NCI-H146 treated with DMSO at 0.1 percent for 48 hours (cell line): ENCODE measurements at regions not wholly inside any gene's neighbourhood (a gene's known extent, or its start where the extent isn't known, plus 50 kb on each side); places are given as distances from the start of the nearest gene placed in this dataset.
"Not testable (repeated sequence)": the region's sequence is repeated elsewhere in the genome, so short reads cannot be mapped to it uniquely, and the experiment has no call there.

Experiments used
- DNase-seq: peaks from one replicate; lab custom pipeline; 2025; ENCODE audit not compliant: unreplicated experiment; lab: John Stamatoyannopoulos, UW

DNA sequence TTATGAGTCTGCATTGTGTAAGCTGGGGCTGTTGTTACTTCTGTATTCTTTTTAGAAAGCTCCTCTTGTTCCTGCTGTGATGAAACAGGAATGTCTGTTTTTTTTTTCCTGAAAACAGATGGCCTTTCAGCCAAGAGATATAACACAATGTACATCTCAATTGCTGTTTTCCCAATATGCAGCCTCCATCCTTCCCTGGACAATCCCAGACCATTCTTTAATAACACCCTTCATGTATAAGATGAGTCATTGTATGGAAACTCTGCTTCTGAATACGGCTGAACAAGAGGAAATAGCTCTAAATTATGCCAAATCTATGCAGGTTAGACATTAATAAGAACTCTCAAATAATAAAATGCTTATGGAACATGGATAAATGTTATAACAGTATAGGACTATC is 60.2 kb upstream of the LRRC4C start:
- DNase-seq, result peak; percentile 74

DNA sequence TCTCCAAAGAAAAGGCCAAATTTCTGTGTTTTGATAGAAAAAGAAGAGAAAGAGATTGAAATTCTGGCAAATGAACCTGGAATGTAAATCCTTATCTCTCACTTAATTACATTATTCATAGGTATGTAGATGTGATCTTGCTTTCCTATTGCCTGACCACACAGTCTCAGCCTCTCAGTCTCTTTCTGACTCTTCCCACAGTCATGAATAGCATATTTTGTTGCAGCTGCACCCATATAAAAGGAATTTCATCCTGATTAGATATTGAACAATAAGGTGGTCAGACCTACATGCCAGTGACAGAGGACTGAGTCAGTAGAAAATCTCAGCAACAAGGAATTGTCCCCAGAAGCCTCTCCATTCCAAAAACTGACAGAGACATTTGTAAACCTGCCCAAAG is 62.9 kb upstream of the LRRC4C start:
- DNase-seq, result no peak

DNA sequence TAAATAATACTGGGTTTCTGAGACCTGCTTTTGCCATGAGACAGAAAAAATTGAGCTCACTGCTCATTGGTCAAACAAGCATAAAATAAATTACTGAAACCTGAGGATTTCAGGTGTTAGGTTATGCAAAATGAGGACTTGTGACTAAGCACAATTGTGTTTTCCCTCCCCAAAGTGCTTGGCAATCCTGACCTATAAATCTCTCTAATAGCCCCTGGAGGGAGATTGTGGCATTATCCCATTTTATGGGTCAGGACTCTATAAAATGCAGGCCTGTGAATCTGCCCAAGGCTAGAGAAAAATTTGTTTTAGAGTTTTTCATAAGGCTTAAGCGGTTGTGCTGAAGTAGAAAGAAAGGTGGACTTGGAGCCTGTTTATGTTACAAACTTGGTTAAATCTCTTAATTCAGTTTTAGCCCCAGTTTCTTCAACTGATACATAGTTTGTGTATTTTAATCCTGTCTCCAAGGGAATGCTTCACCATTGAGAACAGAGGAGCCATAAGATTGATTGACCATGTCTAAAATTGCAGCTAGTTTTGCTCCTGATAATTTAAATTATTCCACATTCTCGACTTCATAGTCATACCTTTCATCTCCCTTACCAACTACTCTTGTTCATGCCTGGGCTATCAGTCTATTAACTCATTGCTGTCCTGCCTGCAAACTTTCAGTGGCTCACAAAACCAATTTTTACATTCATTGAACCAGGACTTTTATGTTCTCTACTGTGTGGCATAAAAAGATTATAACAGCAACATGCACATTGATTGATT is 63.6 kb upstream of the LRRC4C start:
- DNase-seq, result no peak

DNA sequence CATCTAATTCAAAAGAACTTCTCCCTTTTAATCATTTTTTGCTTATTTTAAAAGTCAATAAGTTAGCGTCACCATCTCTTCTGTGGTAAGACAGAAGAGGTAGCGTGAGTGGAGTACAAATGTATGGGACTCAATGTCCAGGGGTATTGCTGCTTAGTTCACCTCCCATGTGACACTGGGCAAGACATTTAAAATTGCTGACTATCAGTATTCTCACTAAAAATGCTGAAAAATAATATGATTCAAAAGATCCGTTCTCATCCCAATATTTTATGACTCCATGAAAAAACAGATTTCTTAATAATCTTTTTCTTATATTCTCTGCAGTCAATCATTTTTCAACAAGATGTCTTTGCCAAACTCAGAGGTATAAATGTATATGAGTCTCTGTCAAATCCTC is 68.1 kb upstream of the LRRC4C start:
- no peak for DNase-seq

DNA sequence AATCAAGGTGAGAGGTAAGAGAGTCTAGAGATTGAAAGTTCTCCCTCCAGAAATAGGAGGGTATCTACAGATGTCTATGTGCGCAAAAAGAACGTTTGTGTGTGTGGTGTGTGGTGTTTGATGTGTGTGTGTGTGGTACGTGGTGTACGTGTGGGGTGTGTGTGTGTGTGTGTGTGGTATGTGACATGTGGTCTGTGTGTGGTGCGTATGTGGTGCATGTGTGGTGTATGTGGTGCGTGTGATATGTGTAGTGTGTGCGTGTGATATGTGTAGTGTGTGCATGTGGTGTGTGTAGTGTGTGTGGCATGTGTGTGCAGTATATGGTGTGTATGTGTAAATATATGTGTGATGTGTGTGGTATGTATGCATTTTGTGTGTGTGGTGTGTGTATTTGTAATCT is 73.0 kb upstream of the LRRC4C start:
- DNase-seq, result no peak

DNA sequence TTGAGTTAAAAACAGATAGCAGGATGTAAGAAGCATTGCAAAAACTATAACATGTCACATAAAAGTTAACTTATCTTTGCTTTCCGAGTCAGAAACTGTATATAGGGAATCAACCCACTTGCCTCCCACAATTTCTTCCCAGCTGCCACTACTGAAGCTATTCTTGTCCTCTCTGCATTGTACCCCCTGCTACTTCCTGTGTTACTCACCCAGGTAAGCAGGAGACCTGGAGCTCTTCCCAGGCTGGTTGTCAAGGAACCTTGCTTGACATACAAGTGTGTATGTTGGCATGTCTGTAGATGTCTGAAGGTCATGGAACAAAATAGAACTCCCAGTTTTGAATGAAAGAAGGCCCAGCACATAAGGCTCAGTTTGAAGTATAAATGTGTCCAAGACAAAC is 74.3 kb upstream of the LRRC4C start:
- DNase-seq, result no peak

DNA sequence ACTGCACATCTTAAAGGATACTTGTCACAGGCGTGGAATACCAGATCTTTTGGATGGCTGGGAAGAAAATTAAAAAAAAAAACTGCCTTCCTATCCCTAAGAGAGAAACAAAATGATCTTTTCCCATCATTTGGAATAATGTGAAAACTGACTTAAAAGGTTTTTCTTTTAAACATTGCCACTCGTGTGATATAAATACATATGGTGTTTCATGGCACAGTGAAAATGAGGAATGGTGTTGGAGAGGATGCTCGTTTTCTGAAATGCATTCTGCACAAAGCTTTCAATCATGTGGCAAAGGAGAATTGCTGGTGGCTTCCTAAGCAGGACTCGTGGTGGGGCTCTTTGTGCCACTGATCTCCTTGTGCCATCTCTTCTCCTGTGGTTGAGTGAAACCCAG is 74.9 kb upstream of the LRRC4C start:
- no peak for DNase-seq

DNA sequence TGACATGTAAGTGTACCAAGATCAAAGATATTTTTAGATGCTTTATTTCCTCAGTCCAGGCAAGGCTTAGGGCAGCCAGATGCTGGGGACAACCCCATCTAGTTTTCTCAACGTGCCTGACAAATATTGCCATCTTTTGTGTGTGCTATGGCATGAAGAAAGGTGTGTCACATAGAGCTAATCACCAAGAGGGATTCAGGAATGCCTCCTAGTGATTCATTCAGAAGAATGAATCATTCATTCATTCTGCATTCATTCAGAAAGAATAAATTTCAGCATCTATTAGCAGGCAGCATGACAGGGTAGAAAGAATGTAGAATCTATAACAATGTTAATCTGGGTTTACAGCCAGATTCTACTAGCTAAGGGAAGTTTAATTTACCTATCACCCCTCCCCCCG is 75.4 kb upstream of the LRRC4C start:
- no peak for DNase-seq

DNA sequence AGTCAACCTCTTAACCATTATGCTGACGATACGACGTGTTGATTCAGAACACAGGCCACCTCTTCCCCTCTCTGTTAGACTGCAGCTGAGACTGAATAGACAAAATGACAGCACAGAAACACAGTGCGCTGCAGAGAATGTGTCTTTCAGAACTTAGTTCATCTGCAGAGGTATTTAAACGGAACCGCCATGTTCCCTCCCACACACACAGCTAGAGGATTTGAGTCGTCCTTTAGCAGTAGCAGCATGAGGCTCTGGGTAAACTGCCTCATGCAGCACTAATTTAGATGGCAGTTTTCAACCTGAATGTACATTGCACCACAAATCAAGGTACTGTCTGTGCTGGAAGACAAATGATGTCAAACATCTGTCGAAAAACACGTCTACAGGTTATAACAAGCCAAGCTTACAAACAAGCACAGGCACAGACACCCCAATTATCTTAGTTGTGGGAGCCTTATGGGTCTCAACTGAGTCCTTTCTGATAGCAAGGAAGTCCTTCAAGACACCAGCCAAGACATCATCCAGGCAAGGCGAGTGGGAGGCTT is 76.6 kb upstream of the LRRC4C start:
- no peak for DNase-seq

DNA sequence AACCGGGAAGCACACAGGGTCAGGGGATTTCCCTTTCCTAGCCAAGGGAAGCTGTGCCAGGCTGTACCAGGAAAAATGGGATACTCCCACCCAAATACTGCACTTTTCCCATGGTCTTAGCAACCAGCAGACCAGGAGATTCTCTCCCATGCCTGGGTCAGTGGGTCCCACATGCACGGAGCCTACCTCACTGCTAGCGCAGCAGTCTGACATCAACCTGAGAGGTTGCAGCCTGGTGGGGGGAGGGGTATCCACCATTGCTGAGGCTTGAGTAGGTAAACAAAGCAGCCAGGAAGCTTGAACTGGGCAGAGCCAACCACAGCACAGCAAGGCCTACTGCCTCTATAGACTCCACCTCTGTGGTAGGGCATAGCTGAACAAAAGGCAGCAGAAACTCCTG is 85.5 kb upstream of the LRRC4C start:
- not testable (repeated sequence) for DNase-seq

DNA sequence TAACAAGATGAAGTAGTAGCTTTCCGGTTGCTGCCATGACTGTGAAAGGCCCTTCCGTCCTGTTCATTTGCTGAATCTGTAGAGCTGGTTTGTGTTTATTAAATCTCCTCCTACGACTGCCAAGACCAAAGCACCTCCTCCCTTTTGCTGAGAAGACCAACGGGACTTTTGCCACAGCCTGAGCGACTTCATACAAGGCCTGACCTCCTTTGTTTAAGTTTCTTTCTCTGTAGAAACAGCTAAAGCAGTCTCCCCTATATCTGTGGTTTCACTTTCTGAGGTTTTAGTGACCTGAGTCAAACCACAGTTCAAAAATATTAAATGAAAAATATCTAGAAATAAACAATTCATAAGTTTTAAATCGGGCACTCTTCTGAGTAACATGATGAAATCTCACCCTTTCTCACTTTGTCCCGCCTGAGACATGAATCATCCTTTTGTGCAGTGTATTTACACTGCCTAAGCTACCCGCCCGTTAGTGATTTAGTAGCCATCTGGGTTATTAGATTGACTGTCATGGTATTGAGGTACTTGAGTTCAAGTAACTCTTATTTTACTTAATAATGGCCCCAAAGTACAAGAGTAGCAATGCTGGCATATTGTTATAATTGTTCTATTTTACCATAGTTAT is 119.1 kb upstream of the LRRC4C start:
- DNase-seq, result no peak

DNA sequence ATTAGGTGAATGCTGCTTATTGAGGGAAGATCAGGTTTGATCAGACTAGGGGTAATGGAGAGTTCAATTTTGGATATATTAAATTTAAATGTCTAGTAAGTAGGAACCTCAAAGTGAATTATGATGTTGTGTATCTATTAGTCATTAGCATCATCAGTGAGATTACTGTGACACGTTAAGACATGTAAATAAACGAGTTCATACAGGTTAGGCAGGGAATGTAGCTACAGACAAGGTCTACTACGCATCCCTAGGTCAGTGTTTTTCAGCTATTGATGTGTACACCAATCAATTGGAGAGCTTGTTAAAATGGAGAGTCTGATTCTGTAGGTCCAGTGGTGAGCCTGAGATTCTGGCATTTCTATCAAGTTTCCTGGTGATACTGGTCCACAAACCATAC is 120.1 kb upstream of the LRRC4C start:
- no peak for DNase-seq

DNA sequence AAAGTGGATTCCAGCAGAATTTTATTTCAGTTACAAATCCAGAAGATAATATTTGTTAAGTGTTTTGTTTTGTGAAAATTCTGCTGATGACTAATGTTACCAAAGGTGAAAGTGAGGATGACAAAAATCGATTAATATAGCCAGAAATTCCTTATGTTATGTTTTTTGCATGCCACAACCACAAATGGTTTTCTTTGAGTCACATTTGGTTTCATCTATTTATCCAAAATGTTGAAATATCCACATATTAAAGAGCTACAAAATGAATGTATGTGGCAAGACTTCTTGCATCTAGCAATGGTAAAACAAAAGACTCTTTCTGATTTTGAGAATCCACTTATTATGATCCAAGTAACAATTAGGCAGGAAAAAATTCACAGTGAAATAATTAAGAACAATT is 150.1 kb upstream of the LRRC4C start:
- no peak for DNase-seq

DNA sequence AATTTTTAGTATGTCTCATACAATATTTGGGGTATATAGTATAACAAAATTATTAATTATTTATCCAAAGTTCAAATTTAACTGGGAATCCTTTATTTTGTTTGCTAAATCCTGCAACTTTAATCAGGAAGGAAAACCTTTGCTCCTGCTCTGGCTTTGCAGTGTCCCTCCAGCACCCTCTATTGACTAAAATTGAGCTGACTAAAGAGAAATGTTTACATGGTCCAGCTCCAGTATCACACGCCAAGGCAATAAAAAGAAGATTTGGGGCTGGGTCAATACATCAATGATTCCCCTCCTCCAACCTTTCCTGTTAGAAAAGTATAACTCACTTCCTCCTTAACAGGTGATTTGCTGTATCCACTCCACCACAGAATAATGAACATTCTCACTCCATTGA is 153.0 kb upstream of the LRRC4C start:
- no peak for DNase-seq

DNA sequence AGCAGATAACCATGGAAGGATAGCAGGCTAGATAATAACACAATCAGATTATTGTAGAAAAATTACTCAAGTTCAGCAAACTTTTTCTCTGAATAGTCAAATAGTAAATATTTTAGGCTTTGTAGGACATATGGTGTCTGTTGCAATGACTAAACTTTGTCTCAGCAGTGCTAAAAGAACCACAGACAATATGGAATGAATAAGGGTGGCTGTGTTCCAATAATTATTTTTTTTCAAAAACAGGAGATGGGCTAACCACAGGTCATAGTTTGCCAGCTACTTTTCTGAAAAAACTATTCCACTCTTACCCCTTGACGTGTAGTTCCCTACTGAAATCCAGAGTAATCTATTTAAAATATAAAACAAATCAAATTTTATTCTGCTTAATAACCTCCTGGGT is 153.9 kb upstream of the LRRC4C start:
- DNase-seq, result no peak

DNA sequence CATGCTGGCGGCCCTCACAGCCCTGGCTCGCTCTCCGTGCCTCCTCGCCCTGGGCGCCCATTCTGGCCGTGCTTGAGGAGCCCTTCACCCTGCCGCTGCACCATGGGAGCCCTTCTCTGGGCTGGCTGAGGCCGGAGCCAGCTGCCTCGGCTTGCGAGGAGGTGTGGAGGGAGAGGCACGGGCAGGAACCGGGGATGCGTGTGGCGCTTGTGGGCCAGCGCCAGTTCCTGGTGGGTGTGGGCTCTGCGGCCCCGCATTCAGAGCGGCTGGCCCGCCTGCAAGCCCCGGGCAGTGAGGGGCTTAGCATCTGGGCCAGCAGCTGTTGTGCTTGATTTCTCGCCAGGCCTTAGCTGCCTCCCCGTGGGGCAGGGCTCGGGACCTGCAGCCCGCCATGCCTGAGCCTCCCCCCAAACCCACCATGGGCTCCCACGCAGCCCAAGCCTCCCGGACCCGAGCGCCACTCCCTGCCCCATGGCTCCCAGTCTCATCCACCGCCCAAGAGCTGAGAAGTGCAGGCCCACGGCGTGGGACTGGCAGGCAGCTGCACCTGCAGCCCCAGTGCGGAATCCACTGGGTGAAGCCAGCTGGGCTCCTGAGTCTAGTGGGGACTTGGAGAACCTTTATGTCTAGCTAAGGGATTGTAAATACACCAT is 163.4 kb upstream of the LRRC4C start:
- DNase-seq, result no peak

DNA sequence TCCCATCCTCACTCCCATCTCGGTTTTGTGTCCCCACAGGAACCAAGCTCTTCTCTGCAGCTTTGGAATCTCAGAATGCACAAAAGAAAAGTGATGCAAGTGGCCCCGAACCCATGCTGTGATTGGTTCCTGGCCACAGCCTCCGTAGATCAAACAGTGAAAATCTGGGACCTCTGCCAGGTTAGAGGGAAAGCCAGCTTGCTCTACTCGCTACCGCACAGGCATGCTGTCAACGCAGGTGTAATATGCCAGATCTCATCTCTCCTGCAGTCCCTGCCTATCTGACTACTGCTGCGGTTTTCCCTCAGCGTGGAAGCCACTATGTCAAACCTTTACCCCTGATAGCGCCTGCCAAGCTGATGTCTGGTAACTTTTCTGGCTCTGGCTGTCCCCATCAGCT is 200.5 kb upstream of the LRRC4C start:
- no peak for DNase-seq

DNA sequence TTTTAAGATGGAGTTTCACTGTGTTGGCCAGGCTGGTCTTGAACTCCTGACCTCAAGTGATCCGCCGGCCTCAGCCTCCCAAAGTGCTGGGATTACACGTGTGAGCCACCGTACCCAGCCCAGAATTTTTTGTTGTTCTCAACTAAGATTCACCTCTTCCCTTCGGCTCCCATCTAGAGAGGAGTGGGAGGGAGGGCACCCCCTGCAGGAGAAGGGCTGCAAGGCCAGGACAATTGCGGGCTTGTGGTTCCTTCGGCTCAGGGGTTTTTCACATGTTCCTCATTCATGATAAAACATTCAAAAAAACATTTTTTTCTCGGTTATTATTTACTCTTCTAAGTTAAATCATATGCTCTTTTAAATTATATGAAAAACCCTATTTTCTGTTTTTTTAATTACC is 201.1 kb upstream of the LRRC4C start:
- DNase-seq, result no peak

DNA sequence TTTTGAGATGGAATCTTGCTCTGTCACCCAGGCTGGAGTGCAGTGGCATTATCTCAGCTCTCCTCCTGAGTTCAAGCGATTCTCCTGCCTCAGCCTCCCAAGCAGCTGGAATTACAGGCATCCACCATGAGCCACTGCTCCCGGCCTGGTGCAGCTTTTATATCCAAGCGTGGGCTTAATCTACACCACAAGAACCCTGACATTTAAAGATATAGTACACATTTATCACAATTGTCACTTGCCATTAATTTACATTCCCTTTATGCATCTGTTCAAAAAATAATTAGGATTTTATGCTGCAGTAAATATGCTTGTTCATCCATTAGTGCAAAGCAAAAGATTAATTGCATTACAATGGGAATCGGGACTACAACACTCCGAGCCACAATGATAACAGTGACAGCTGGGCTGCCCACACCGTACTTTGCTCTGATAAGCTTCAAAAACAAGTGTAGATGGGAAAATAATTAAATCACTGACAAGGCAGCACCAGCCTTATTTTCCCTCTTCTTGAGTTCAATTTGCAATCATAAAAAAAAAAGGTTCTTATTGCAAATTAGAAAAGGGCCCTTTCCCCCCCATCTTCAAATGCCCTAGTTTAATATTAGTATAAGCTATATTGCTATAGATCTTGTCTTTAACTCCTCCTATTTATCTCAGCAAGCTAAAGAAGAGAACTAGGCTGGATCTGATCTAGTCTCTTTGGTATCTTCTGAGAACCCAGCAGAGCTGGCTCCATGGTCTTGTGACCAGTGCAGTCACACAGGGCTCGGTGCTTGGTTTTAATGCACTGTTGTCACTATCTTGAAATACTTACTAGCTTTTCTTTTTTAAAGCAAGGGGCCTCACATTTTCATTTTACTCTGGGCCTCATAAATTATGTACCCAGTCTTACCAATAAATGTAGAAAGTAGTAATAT is 206.2 kb upstream of the LRRC4C start:
- DNase-seq, result no peak

DNA sequence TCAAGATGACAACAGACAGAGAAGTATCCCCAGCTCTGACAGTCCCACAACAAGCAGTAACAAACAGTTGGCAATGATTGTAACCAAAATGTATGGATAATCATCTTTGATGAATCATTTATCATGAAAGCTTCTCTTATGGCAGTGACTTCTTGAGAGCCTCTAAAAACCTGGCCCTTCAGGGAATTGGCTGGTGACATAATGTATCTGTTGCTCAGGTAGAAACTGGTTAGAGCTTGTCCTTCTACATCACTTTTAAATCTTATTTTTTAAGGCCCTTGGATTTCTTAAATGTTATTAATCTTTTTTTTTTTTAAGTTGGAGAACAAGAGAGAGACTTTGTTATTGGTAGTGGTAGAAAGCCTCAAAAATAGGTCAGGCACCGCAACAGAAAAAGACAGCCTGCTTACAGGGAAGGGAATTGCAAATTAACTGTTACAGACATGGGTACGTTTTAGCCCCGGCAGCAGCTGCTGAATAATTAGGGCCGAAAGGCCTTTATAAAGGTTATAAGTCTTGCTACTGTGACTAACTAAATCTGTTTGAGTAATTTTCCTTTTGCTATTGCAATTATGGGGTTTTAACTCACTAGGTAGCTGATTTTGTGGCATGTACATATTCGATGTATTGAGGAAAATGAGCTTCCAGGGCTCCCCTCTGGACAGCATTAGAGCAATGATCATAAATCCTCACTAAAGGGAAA is 207.7 kb upstream of the LRRC4C start:
- no peak for DNase-seq

DNA sequence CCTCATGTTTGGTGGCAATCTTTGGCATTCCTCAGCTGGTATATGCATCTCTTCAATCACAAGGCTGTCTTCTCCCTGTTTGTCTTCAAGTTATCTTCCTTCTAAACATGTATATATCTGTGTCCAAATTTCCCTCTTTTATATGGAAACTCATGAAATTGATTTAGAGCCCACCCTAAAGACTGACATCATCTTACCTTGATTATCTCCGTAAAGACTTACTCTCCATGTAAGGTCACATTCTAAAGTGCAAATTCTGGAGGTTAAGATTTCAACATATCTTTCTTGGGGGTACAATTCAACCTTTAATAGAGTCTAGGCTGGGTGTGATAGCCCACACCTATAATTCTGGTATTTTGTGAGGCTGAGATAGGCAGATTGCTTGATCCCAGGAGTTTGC is 215.8 kb upstream of the LRRC4C start:
- DNase-seq, result no peak
